GM18907 (cell line): ENCODE measurements at regions not wholly inside any gene's neighbourhood (a gene's known extent, or its start where the extent isn't known, plus 50 kb on each side); places are given as distances from the start of the nearest gene placed in this dataset.

Source experiments
- ATAC-seq: cut with Tn5 transposase; IDR thresholded peaks from one replicate; pipeline ENCODE4 v1.9.1; 2021; ENCODE audit warnings: mild to moderate bottlenecking, moderate library complexity; ENCODE audit not compliant: unreplicated experiment

GRCh38 chr2:56444339-56444738 lies 260.5 kb downstream of the CCDC85A start:
- ATAC-seq: no peak

GRCh38 chr2:56448403-56449001 lies 264.7 kb downstream of the CCDC85A start:
- no peak for ATAC-seq

- ATAC-seq: no peak
Observed at GRCh38 chr2:56449002-56449431, 265.2 kb downstream of the CCDC85A start.

- no peak for ATAC-seq
Observed at GRCh38 chr2:56449449-56449860, 265.7 kb downstream of the CCDC85A start.

- no peak for ATAC-seq
Observed at GRCh38 chr2:56450047-56450446, 266.3 kb downstream of the CCDC85A start.

GRCh38 chr2:56450772-56451171 lies 267.0 kb downstream of the CCDC85A start:
- no peak for ATAC-seq

GRCh38 chr2:56455642-56456041 lies 271.9 kb downstream of the CCDC85A start:
- ATAC-seq: no peak

GRCh38 chr2:56456791-56457190 lies 273.0 kb downstream of the CCDC85A start:
- ATAC-seq: no peak

- no peak for ATAC-seq
Observed at GRCh38 chr2:56460508-56460907, 276.7 kb downstream of the CCDC85A start.

GRCh38 chr2:56464066-56464465 lies 280.3 kb downstream of the CCDC85A start:
- no peak for ATAC-seq

GRCh38 chr2:56464613-56465012 lies 280.8 kb downstream of the CCDC85A start:
- no peak for ATAC-seq

- no peak for ATAC-seq
Observed at GRCh38 chr2:56465491-56465890, 281.7 kb downstream of the CCDC85A start.

- ATAC-seq: no peak
Observed at GRCh38 chr2:56473524-56473923, 289.7 kb downstream of the CCDC85A start.

GRCh38 chr2:56474412-56475158 lies 290.8 kb downstream of the CCDC85A start:
- no peak for ATAC-seq

GRCh38 chr2:56475191-56475590 lies 291.4 kb downstream of the CCDC85A start:
- no peak for ATAC-seq

- no peak for ATAC-seq
Observed at GRCh38 chr2:56476509-56477071, 292.8 kb downstream of the CCDC85A start.

GRCh38 chr2:56478027-56478426 lies 294.2 kb downstream of the CCDC85A start:
- no peak for ATAC-seq

- ATAC-seq: no peak
Observed at GRCh38 chr2:56483081-56483480, 299.3 kb downstream of the CCDC85A start.

- ATAC-seq: no peak
Observed at GRCh38 chr2:56484906-56485305, 301.1 kb downstream of the CCDC85A start.

- ATAC-seq: no peak
Observed at GRCh38 chr2:56500317-56500716, 316.5 kb downstream of the CCDC85A start.

- ATAC-seq: no peak
Observed at GRCh38 chr2:56502616-56503015, 318.8 kb downstream of the CCDC85A start.

GRCh38 chr2:56505885-56506284 lies 322.1 kb downstream of the CCDC85A start:
- no peak for ATAC-seq
